IMR-90 (cell line): ENCODE measurements at regions not wholly inside any gene's neighbourhood (a gene's known extent, or its start where the extent isn't known, plus 50 kb on each side); places are given as distances from the start of the nearest gene placed in this dataset.

Source experiments
- ATAC-seq: fragments of 200-7000 bp; cut with Tn5 transposase; 2 replicates; pipeline ENCODE4 v1.9.1; 2020; ENCODE audit warnings: low read depth, mild to moderate bottlenecking, moderate library complexity
- BruUV-seq: library from RNA; stranded (reverse); fragments of 400-500 nt; replicated peaks from 2 replicates; lab custom pipeline; 2021; lab: Mats Ljungman, UMichigan
- CTCF ChIA-PET: fragments of 300-600 bp; formaldehyde crosslinking; extraction: SDS; loops from one replicate; lab custom pipeline; 2021; ENCODE audit warnings: antibody characterized with exemption; lab: Yijun Ruan, JAX
- POLR2A ChIA-PET: fragments of 300-600 bp; sonication (Branson Sonifier 250); formaldehyde crosslinking; loops from one replicate; lab custom pipeline; 2022; ENCODE audit warnings: antibody characterized with exemption; ENCODE audit not compliant: unreplicated experiment; lab: Charles Lee
- DNase-seq: peaks from one replicate; pipeline ENCODE4 v3.0.0; 2013
- H2AFZ ChIP-seq: replicated peaks from 2 replicates; pipeline ENCODE3; 2013; ENCODE audit warnings: low read length, mild to moderate bottlenecking; ENCODE audit not compliant: poor library complexity
- H2AK5ac ChIP-seq: 2 replicates; pipeline ENCODE4 v1.6.1; 2013; ENCODE audit warnings: low read depth, low read length, inconsistent platforms
- H2AK9ac ChIP-seq: replicated peaks from 2 replicates; pipeline ENCODE3; 2013; ENCODE audit warnings: mild to moderate bottlenecking, low read depth, low read length, moderate library complexity; ENCODE audit not compliant: poor library complexity
- H2BK120ac ChIP-seq: 2 replicates; pipeline ENCODE4 v1.6.1; 2013; ENCODE audit warnings: low read depth, low read length, inconsistent platforms
- H2BK15ac ChIP-seq: 3 replicates; pipeline ENCODE4 v1.6.1; 2013; ENCODE audit warnings: low read depth, low read length, inconsistent platforms
- H2BK20ac ChIP-seq: 2 replicates; pipeline ENCODE4 v1.6.1; 2013; ENCODE audit warnings: low read depth, mild to moderate bottlenecking, inconsistent platforms, low read length, moderate library complexity
- H2BK5ac ChIP-seq: 2 replicates; pipeline ENCODE4 v1.6.1; 2013; ENCODE audit warnings: mild to moderate bottlenecking, low read depth, low read length, inconsistent platforms; ENCODE audit not compliant: poor library complexity, severe bottlenecking
- H3K14ac ChIP-seq: replicated peaks from 2 replicates; pipeline ENCODE4 v1.6.1; 2013; ENCODE audit warnings: low read depth, low read length, inconsistent platforms
- H3K18ac ChIP-seq: 2 replicates; pipeline ENCODE4 v1.6.1; 2013; ENCODE audit warnings: low read depth, low read length, control low read depth
- H3K23ac ChIP-seq: 2 replicates; pipeline ENCODE4 v1.6.1; 2013; ENCODE audit warnings: low read depth, low read length, inconsistent platforms
- H3K27ac ChIP-seq: 2 replicates; pipeline ENCODE4 v1.5.1; 2013; ENCODE audit warnings: mild to moderate bottlenecking, control low read depth, low read length; ENCODE audit not compliant: insufficient read depth
- H3K27me3 ChIP-seq: 2 replicates; pipeline ENCODE4 v1.6.1; 2013; ENCODE audit warnings: low read length; ENCODE audit not compliant: control insufficient read depth, insufficient read depth
- H3K36me3 ChIP-seq: 2 replicates; pipeline ENCODE4 v1.6.1; 2013; ENCODE audit warnings: low read length, mixed read lengths; ENCODE audit not compliant: control insufficient read depth, insufficient read depth
- H3K4ac ChIP-seq: 2 replicates; pipeline ENCODE4 v1.6.1; 2013; ENCODE audit warnings: low read depth, low read length, inconsistent platforms
- H3K4me1 ChIP-seq: 2 replicates; pipeline ENCODE4 v1.6.1; 2013; ENCODE audit warnings: low read length, mixed read lengths; ENCODE audit not compliant: control insufficient read depth, insufficient read depth
- H3K4me2 ChIP-seq: 2 replicates; pipeline ENCODE4 v1.6.1; 2013; ENCODE audit warnings: low read depth, mild to moderate bottlenecking, control low read depth, low read length, moderate library complexity
- H3K4me3 ChIP-seq: 2 replicates; pipeline ENCODE4 v1.5.1; 2013; ENCODE audit warnings: low read depth, mild to moderate bottlenecking, control low read depth, low read length, moderate library complexity; ENCODE audit not compliant: insufficient read depth
- H3K56ac ChIP-seq: 2 replicates; pipeline ENCODE4 v1.6.1; 2013; ENCODE audit warnings: low read length, inconsistent platforms; ENCODE audit not compliant: insufficient read depth; ENCODE audit errors: extremely low read depth
- H3K79me1 ChIP-seq, 2 experiments: 2 replicates each; pipeline ENCODE4 v1.6.1; 2013; ENCODE audit warnings: low read length in 2 of 2, inconsistent platforms in 1 of 2, low read depth in 1 of 2
- H3K9ac ChIP-seq: 2 replicates; pipeline ENCODE4 v1.6.1; 2013; ENCODE audit warnings: low read depth, low read length, control low read depth
- H3K9me1 ChIP-seq: 2 replicates; pipeline ENCODE4 v1.6.1; 2013; ENCODE audit warnings: low read length, inconsistent platforms; ENCODE audit not compliant: insufficient read depth
- H3K9me3 ChIP-seq: 2 replicates; pipeline ENCODE4 v1.6.1; 2013; ENCODE audit warnings: low read length; ENCODE audit not compliant: control insufficient read depth, insufficient read depth
- H4K20me1 ChIP-seq: 2 replicates; pipeline ENCODE4 v1.6.1; 2013; ENCODE audit warnings: low read length, inconsistent platforms; ENCODE audit not compliant: insufficient read depth
- H4K5ac ChIP-seq: 2 replicates; pipeline ENCODE4 v1.6.1; 2013; ENCODE audit warnings: mild to moderate bottlenecking, low read depth, low read length, control low read depth
- H4K8ac ChIP-seq, 2 experiments: 2 replicates each; pipeline ENCODE4 v1.6.1; 2013; ENCODE audit warnings: low read depth in 2 of 2, low read length in 2 of 2, control low read depth in 1 of 2, inconsistent platforms in 1 of 2
- H4K91ac ChIP-seq: 2 replicates; pipeline ENCODE4 v1.6.1; 2013; ENCODE audit warnings: low read depth, low read length, inconsistent platforms; ENCODE audit not compliant: insufficient read depth
- BHLHE40 ChIP-seq: fragments of 150-350 bp; IDR thresholded peaks from 2 replicates; pipeline ENCODE4 v1.6.1; 2016; ENCODE audit warnings: mild to moderate bottlenecking, low read depth, low read length
- CEBPB ChIP-seq: IDR thresholded peaks from 2 replicates; pipeline ENCODE4 v1.6.1; 2012; ENCODE audit warnings: low read depth, low read length, improper control_type of control experiment
- MAFK ChIP-seq: IDR thresholded peaks from 2 replicates; pipeline ENCODE4 v1.6.1; 2012; ENCODE audit warnings: low read depth, low read length, improper control_type of control experiment
- MAZ ChIP-seq: IDR thresholded peaks from 2 replicates; pipeline ENCODE4 v1.6.1; 2012; ENCODE audit warnings: low read depth, mild to moderate bottlenecking, low read length, improper control_type of control experiment, moderate library complexity, borderline replicate concordance
- MXI1 ChIP-seq: IDR thresholded peaks from 2 replicates; pipeline ENCODE4 v1.6.1; 2012; ENCODE audit warnings: low read depth, mild to moderate bottlenecking, low read length, moderate library complexity, borderline replicate concordance
- NFE2L2 ChIP-seq: fragments of 150-350 bp; IDR thresholded peaks from 2 replicates; pipeline ENCODE4 v1.6.1; 2016; ENCODE audit warnings: low read depth, mild to moderate bottlenecking, low read length
- POLR2A ChIP-seq: IDR thresholded peaks from 2 replicates; pipeline ENCODE4 v1.6.1; 2012; ENCODE audit warnings: mild to moderate bottlenecking, low read depth, low read length
- RAD21 ChIP-seq: IDR thresholded peaks from 2 replicates; pipeline ENCODE4 v1.6.1; 2012; ENCODE audit warnings: low read length, improper control_type of control experiment
- RCOR1 ChIP-seq: IDR thresholded peaks from 2 replicates; pipeline ENCODE4 v1.6.1; 2012; ENCODE audit warnings: mild to moderate bottlenecking, low read length, improper control_type of control experiment; ENCODE audit not compliant: insufficient replicate concordance
- RFX5 ChIP-seq: IDR thresholded peaks from 2 replicates; pipeline ENCODE4 v1.8.0; 2012; ENCODE audit warnings: low read depth, mild to moderate bottlenecking, low read length, moderate library complexity
- SMC3 ChIP-seq: fragments of 150-350 bp; IDR thresholded peaks from 2 replicates; pipeline ENCODE4 v1.6.1; 2016; ENCODE audit warnings: low read depth, mild to moderate bottlenecking, antibody characterized with exemption, low read length, moderate library complexity
- WGBS, 2 experiments: methylation state at CpG; one replicate each; pipeline versions ENCODE4 v1.1.5 to v1.1.7; 2013; ENCODE audit warnings: missing lambda C conversion rate in 2 of 2; ENCODE audit not compliant: insufficient read length in 1 of 2; ENCODE audit errors: extremely low coverage in 2 of 2; 5-methylcytosine and 5-hydroxymethylcytosine counted together
- dilution Hi-C: fragments of 300-500 bp; cut with HindIII; formaldehyde crosslinking; loops from one replicate; pipeline ENCODE4 v1.14.3; 2018; ENCODE audit warnings: low sequenced_read_pairs; ENCODE audit not compliant: unreplicated experiment
- in situ Hi-C: fragments of 300-500 bp; cut with MboI; formaldehyde crosslinking; loops from 3 replicates; pipeline ENCODE4 v1.14.3; 2019; ENCODE audit warnings: low sequenced_read_pairs, inconsistent platforms, mixed read lengths
- intact Hi-C: fragments of 100-400 bp; cut with micrococcal nuclease; formaldehyde crosslinking; loops from 2 replicates; pipeline ENCODE4 v1.10.0; 2022
- TF ChIP-seq, protein P1 (sequence below): fragments of 150-350 bp; IDR thresholded peaks from 2 replicates; pipeline ENCODE4 v1.6.1; 2016; ENCODE audit warnings: low read depth, mild to moderate bottlenecking, low read length, moderate library complexity, borderline replicate concordance
- TF ChIP-seq, protein P2 (sequence below): fragments of 150-350 bp; IDR thresholded peaks from 2 replicates; pipeline ENCODE4 v1.6.1; 2017; ENCODE audit warnings: mild to moderate bottlenecking, antibody characterized with exemption, low read length, low read depth
- TF ChIP-seq, protein P3 (sequence below): conservative IDR thresholded peaks from 2 replicates; pipeline ENCODE4 v1.5.1; 2012; ENCODE audit warnings: mild to moderate bottlenecking, low read depth, low read length, improper control_type of control experiment

DNA sequence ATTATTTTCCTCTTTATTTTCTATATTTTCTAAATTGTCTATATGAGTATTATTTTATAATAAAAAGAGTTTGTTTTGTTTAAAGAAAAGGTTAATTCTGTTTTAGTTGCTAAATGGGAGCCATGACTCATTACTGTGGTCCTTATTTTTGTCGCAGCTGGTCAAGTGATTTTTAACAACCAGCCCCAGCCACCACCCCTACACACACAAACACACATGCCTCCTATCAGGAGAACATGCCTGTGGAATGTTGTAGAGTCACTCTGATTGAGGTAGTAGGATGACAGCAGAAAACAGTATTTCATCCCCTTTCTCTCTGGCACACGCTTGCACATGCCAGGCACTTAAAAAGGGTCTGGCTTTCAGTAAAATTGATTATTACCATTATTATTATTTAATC lies 68.6 kb upstream of the GDF10 start:
- DNase-seq = no peak
- CTCF ChIA-PET = no interaction called here
- no peak overlapping the region for H2AK9ac ChIP-seq
- H3K4me3 ChIP-seq = no peak overlapping the region
- H3K9ac ChIP-seq = no peak overlapping the region
- BruUV-seq = no TSS peak
- no peak for ATAC-seq
- no peak overlapping the region for H3K4me2 ChIP-seq
- intact Hi-C loops = no loop called here
- peaks cover 26% of the 10 kb centered on the region for H3K27me3 ChIP-seq
- in situ Hi-C loops = no loop called here
- H3K18ac ChIP-seq = no peak overlapping the region
- no peak overlapping the region for H4K8ac ChIP-seq
- dilution Hi-C loops = no loop called here
- WGBS, 2 experiments = no CpG with 5 or more reads among the region's 2 CpGs
- H2BK20ac ChIP-seq = no peak overlapping the region
- no peak overlapping the region for H2AK5ac ChIP-seq
- no peaks in the 10 kb centered on the region for H3K9me1 ChIP-seq
- H3K4me1 ChIP-seq = no peaks in the 10 kb centered on the region
- H3K27ac ChIP-seq = no peak overlapping the region
- H3K36me3 ChIP-seq = no peaks in the 10 kb centered on the region
- H3K23ac ChIP-seq = no peak overlapping the region
- TF ChIP-seq SMC3 (no peak), CEBPB (no peak), POLR2A (no peak), RCOR1 (no peak), MXI1 (no peak), BHLHE40 (no peak), MAFK (no peak), RFX5 (no peak), NFE2L2 (no peak), MAZ (no peak), RAD21 (no peak)
- TF ChIP-seq, protein P1, sequence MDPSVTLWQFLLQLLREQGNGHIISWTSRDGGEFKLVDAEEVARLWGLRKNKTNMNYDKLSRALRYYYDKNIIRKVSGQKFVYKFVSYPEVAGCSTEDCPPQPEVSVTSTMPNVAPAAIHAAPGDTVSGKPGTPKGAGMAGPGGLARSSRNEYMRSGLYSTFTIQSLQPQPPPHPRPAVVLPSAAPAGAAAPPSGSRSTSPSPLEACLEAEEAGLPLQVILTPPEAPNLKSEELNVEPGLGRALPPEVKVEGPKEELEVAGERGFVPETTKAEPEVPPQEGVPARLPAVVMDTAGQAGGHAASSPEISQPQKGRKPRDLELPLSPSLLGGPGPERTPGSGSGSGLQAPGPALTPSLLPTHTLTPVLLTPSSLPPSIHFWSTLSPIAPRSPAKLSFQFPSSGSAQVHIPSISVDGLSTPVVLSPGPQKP = no peak
- TF ChIP-seq, protein P2, sequence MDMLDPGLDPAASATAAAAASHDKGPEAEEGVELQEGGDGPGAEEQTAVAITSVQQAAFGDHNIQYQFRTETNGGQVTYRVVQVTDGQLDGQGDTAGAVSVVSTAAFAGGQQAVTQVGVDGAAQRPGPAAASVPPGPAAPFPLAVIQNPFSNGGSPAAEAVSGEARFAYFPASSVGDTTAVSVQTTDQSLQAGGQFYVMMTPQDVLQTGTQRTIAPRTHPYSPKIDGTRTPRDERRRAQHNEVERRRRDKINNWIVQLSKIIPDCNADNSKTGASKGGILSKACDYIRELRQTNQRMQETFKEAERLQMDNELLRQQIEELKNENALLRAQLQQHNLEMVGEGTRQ = no peak
- TF ChIP-seq, protein P3, sequence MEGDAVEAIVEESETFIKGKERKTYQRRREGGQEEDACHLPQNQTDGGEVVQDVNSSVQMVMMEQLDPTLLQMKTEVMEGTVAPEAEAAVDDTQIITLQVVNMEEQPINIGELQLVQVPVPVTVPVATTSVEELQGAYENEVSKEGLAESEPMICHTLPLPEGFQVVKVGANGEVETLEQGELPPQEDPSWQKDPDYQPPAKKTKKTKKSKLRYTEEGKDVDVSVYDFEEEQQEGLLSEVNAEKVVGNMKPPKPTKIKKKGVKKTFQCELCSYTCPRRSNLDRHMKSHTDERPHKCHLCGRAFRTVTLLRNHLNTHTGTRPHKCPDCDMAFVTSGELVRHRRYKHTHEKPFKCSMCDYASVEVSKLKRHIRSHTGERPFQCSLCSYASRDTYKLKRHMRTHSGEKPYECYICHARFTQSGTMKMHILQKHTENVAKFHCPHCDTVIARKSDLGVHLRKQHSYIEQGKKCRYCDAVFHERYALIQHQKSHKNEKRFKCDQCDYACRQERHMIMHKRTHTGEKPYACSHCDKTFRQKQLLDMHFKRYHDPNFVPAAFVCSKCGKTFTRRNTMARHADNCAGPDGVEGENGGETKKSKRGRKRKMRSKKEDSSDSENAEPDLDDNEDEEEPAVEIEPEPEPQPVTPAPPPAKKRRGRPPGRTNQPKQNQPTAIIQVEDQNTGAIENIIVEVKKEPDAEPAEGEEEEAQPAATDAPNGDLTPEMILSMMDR = no peak
- peaks cover 8% of the 10 kb centered on the region for H3K9me3 ChIP-seq
- H2BK120ac ChIP-seq = no peak overlapping the region
- no peak overlapping the region for H4K91ac ChIP-seq
- no peaks in the 10 kb centered on the region for H3K79me1 ChIP-seq
- H4K20me1 ChIP-seq = no peaks in the 10 kb centered on the region
- no peak overlapping the region for H2AFZ ChIP-seq
- H3K4ac ChIP-seq = no peak overlapping the region
- no peak overlapping the region for H2BK15ac ChIP-seq
- POLR2A ChIA-PET = no interaction called here
- no peak overlapping the region for H3K56ac ChIP-seq
- no peak overlapping the region for H2BK5ac ChIP-seq
- no peak overlapping the region for H3K14ac ChIP-seq
- H4K5ac ChIP-seq = no peak overlapping the region
